K562 (cell line): ENCODE measurements at regions not wholly inside any gene's neighbourhood (a gene's known extent, or its start where the extent isn't known, plus 50 kb on each side); places are given as distances from the start of the nearest gene placed in this dataset.
A peak's percentile ranks its signal among the peaks of the same experiment; 100 is the strongest.
"Not testable (repeated sequence)": the region's sequence is repeated elsewhere in the genome, so short reads cannot be mapped to it uniquely, and the experiment has no call there.

Experiments
- ATAC-seq: fragments of 200-7000 bp; cut with Tn5 transposase; 3 replicates; pipeline ENCODE4 v1.9.1; 2020; ENCODE audit warnings: moderate library complexity
- BruUV-seq: library from RNA; stranded (reverse); fragments of 400-500 nt; replicated peaks from 2 replicates; lab custom pipeline; 2021; lab: Mats Ljungman, UMichigan
- CTCF ChIA-PET: fragments of 300-600 bp; formaldehyde crosslinking; extraction: SDS; loops from one replicate; lab custom pipeline; 2021; ENCODE audit warnings: low intra/inter-chr PET ratio; lab: Yijun Ruan, JAX
- POLR2A ChIA-PET: fragments of 300-600, 350-650 bp; sonication (Branson Sonifier 250); formaldehyde crosslinking; extraction: SDS; loops from one replicate; lab custom pipeline; 2021; ENCODE audit warnings: antibody characterized with exemption, inconsistent platforms; lab: Yijun Ruan, JAX
- DNase-seq, 4 experiments: peaks; one replicate each; pipeline versions ENCODE4 v3.0.0 to v3.0.0-alpha.2; 2011 to 2018; ENCODE audit warnings: low spot score in 3 of 4, mixed read lengths in 3 of 4; ENCODE audit errors: extremely low read depth in 1 of 4
- FAIRE-seq: peaks from 2 replicates; lab custom pipeline; 2011; peaks lifted over from hg19 to GRCh38; lab: Jason Lieb, UNC
- H2AFZ ChIP-seq: 2 replicates; pipeline ENCODE4 v1.6.0; 2011; ENCODE audit warnings: low read depth, low read length, control low read depth, inconsistent platforms
- H3K27ac ChIP-seq: fragments of 200-600 bp; 3 replicates; pipeline ENCODE4 v1.8.0; 2011; ENCODE audit warnings: low read depth, mild to moderate bottlenecking, control low read depth, inconsistent platforms, low read length, moderate library complexity, mixed read lengths; ENCODE audit errors: extremely low read depth
- H3K27me3 ChIP-seq, 2 experiments: fragments of 300-600 bp in 1 of 2; 2 replicates in 1 of 2; 3 replicates in 1 of 2; pipeline versions ENCODE4 v1.6.0 to v1.8.0; 2011; ENCODE audit warnings: inconsistent platforms in 2 of 2, low read length in 2 of 2, mild to moderate bottlenecking in 1 of 2, mixed read lengths in 1 of 2, moderate library complexity in 1 of 2; ENCODE audit not compliant: control insufficient read depth in 2 of 2, insufficient read depth in 2 of 2
- H3K36me3 ChIP-seq: fragments of 300-600 bp; 3 replicates; pipeline ENCODE4 v1.8.0; 2011; ENCODE audit warnings: mild to moderate bottlenecking, low read length, inconsistent platforms; ENCODE audit not compliant: control insufficient read depth, insufficient read depth
- H3K4me1 ChIP-seq, 2 experiments: fragments of 200-600 bp in 1 of 2; replicated peaks in 1 of 2; 2 replicates in 1 of 2; 3 replicates in 1 of 2; pipeline versions ENCODE4 v1.5.1 to v1.8.0; 2011; ENCODE audit warnings: inconsistent platforms in 2 of 2, low read length in 2 of 2, mild to moderate bottlenecking in 1 of 2, mixed read lengths in 1 of 2, moderate library complexity in 1 of 2; ENCODE audit not compliant: control insufficient read depth in 2 of 2, insufficient read depth in 2 of 2
- H3K4me2 ChIP-seq: 2 replicates; pipeline ENCODE4 v1.6.1; 2011; ENCODE audit warnings: low read length, control low read depth, inconsistent platforms, mixed read lengths; ENCODE audit not compliant: insufficient read depth
- H3K4me3 ChIP-seq: fragments of 200-600 bp; sonication (generic), shearing (Covaris generic); 2 replicates; pipeline ENCODE4 v1.5.1; 2016; ENCODE audit warnings: control low read depth, inconsistent platforms
- H3K79me2 ChIP-seq: fragments of 200-600 bp; 3 replicates; pipeline ENCODE4 v1.8.0; 2011; ENCODE audit warnings: low read length, inconsistent platforms; ENCODE audit not compliant: control insufficient read depth, insufficient read depth
- H3K9ac ChIP-seq, 2 experiments: 2 replicates each; pipeline versions ENCODE4 v1.6.0 to v1.6.1; 2011; ENCODE audit warnings: low read depth in 2 of 2, low read length in 2 of 2, control low read depth in 1 of 2, inconsistent platforms in 1 of 2, mild to moderate bottlenecking in 1 of 2, mixed read lengths in 1 of 2; ENCODE audit not compliant: insufficient read depth in 1 of 2
- H3K9me1 ChIP-seq: one replicate; pipeline ENCODE4 v1.6.0; 2011; ENCODE audit warnings: inconsistent platforms, mild to moderate bottlenecking, low read length, moderate library complexity; ENCODE audit not compliant: control insufficient read depth, insufficient read depth
- H3K9me3 ChIP-seq: replicated peaks from 2 replicates; pipeline ENCODE4 v1.5.1; 2011; ENCODE audit warnings: low read depth, low read length, inconsistent platforms; ENCODE audit not compliant: control insufficient read depth, insufficient read depth
- H4K20me1 ChIP-seq: replicated peaks from 2 replicates; pipeline ENCODE4 v1.6.1; 2011; ENCODE audit warnings: low read length, inconsistent platforms, mixed read lengths; ENCODE audit not compliant: control insufficient read depth, insufficient read depth
- C11orf30 ChIP-seq: fragments of 450-650 bp; IDR thresholded peaks from 2 replicates; pipeline ENCODE4 v1.6.1; 2016; ENCODE audit warnings: low read depth, mild to moderate bottlenecking
- MAFF ChIP-seq: IDR thresholded peaks from 2 replicates; pipeline ENCODE4 v1.6.1; 2012; ENCODE audit warnings: low read length, improper control_type of control experiment
- MAFG ChIP-seq: fragments of 450-650 bp; conservative IDR thresholded peaks from 2 replicates; pipeline ENCODE4 v1.6.1; 2016; ENCODE audit warnings: missing genetic modification characterization, missing compliant biosample characterization
- MAFK ChIP-seq: IDR thresholded peaks from 2 replicates; pipeline ENCODE4 v1.6.1; 2011; ENCODE audit warnings: low read length, improper control_type of control experiment
- SNIP1 ChIP-seq: fragments of 450-650 bp; IDR thresholded peaks from 2 replicates; pipeline ENCODE4 v1.7.1; 2017; ENCODE audit warnings: low read depth, mild to moderate bottlenecking
- ZNF316 ChIP-seq: fragments of 450-650 bp; IDR thresholded peaks from 2 replicates; pipeline ENCODE4 v1.6.1; 2016
- WGBS: fragments of 100-300 bp; shearing (Covaris generic); methylation state at CpG from one replicate; pipeline ENCODE4 v1.1.6; 2016; ENCODE audit warnings: low coverage, mixed read lengths; ENCODE audit not compliant: insufficient coverage; ENCODE audit errors: missing lambda C conversion rate; 5-methylcytosine and 5-hydroxymethylcytosine counted together
- in situ Hi-C: fragments of 300-500 bp; cut with MboI; formaldehyde crosslinking; loops from 4 replicates; pipeline ENCODE4 v1.15.0; 2018; ENCODE audit warnings: inconsistent platforms, mixed read lengths
- intact Hi-C: fragments of 100-400 bp; cut with micrococcal nuclease; formaldehyde crosslinking; loops from 2 replicates; pipeline ENCODE4 v1.14.2; 2022
- TF ChIP-seq, protein P1 (sequence below): fragments of 250-450 bp; sonication (Bioruptor Pico); IDR thresholded peaks from 2 replicates; pipeline ENCODE4 v1.5.0; 2020; ENCODE audit warnings: mild to moderate bottlenecking, borderline replicate concordance
- TF ChIP-seq, protein P2 (sequence below): fragments of 250-450 bp; sonication (Bioruptor Pico); IDR thresholded peaks from 2 replicates; pipeline ENCODE4 v1.5.0; 2021; ENCODE audit warnings: mild to moderate bottlenecking, borderline replicate concordance

DNA sequence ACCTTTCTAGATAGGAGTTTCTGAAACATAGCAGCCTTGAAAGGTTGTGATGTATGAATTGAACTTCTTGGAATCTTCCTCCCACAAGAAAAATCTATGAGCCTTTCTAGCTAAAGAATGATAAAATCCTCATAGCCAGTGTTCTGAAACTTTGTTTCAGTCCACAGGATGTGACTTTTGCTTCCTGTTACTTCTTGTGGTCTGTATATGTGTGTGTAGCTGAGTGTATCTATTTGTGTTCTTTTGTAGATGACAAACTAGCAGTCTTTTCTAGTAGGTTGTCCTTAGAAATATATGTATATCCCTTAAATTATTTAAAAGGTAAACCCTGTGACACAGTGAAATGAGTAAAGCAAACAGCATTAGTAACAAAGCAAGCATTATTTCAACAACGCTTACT, 188.8 kb downstream of the MRPS30 start (continued):
- TF ChIP-seq, protein P1, sequence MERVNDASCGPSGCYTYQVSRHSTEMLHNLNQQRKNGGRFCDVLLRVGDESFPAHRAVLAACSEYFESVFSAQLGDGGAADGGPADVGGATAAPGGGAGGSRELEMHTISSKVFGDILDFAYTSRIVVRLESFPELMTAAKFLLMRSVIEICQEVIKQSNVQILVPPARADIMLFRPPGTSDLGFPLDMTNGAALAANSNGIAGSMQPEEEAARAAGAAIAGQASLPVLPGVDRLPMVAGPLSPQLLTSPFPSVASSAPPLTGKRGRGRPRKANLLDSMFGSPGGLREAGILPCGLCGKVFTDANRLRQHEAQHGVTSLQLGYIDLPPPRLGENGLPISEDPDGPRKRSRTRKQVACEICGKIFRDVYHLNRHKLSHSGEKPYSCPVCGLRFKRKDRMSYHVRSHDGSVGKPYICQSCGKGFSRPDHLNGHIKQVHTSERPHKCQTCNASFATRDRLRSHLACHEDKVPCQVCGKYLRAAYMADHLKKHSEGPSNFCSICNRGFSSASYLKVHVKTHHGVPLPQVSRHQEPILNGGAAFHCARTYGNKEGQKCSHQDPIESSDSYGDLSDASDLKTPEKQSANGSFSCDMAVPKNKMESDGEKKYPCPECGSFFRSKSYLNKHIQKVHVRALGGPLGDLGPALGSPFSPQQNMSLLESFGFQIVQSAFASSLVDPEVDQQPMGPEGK (CRISPR knock-in tag): no peak
- TF ChIP-seq, protein P2, sequence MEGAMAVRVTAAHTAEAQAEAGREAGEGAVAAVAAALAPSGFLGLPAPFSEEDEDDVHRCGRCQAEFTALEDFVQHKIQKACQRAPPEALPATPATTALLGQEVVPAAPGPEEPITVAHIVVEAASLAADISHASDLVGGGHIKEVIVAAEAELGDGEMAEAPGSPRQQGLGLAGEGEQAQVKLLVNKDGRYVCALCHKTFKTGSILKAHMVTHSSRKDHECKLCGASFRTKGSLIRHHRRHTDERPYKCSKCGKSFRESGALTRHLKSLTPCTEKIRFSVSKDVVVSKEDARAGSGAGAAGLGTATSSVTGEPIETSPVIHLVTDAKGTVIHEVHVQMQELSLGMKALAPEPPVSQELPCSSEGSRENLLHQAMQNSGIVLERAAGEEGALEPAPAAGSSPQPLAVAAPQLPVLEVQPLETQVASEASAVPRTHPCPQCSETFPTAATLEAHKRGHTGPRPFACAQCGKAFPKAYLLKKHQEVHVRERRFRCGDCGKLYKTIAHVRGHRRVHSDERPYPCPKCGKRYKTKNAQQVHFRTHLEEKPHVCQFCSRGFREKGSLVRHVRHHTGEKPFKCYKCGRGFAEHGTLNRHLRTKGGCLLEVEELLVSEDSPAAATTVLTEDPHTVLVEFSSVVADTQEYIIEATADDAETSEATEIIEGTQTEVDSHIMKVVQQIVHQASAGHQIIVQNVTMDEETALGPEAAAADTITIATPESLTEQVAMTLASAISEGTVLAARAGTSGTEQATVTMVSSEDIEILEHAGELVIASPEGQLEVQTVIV (CRISPR knock-in tag): no peak
- TF ChIP-seq SNIP1: no peak

DNA sequence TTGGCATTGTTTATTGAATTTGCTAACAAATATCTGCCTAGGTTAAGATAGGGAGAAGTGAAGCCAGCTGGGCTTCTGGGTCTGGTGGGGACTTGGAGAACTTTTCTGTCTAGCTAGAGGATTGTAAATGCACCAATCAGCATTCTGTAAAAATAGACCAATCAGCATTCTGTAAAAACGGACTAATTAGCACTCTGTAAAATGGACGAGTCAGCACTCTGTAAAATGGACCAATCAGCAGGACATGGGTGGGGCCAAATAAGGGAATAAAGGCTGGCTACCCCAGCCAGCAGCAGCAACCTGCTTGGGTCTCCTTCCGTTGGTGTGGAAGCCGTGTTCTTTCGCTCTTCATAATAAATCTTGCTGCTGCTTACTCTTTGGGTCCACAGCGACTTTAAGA, 198.4 kb downstream of the MRPS30 start:
- TF ChIP-seq MAFK (peak; percentile 45; the same call in 1 of the 2 replicates), C11orf30 (peak; percentile 41; the same call in 1 of the 2 replicates), ZNF316 (peak; percentile 70), MAFG (tag) (0 out of 2 replicates have a peak, but pooled peaks have one; percentile 20), MAFF (peak; percentile 29; the same call in 1 of the 2 replicates)
- H3K4me2 ChIP-seq, H3K27ac ChIP-seq, H3K79me2 ChIP-seq, ATAC-seq, H3K9me3 ChIP-seq, H3K27me3 ChIP-seq, H3K4me1 ChIP-seq, H2AFZ ChIP-seq, FAIRE-seq, DNase-seq, H3K9ac ChIP-seq, H4K20me1 ChIP-seq, POLR2A ChIA-PET, H3K36me3 ChIP-seq, H3K9me1 ChIP-seq, H3K4me3 ChIP-seq, intact Hi-C loops, BruUV-seq, in situ Hi-C loops, CTCF ChIA-PET: not testable (repeated sequence)
- WGBS: 2% methylated on average over 6 of the region's 6 CpGs
